GM12891 (cell line): ENCODE measurements at regions not wholly inside any gene's neighbourhood (a gene's known extent, or its start where the extent isn't known, plus 50 kb on each side); places are given as distances from the start of the nearest gene placed in this dataset.

Source experiments
- POLR2A ChIP-seq: IDR thresholded peaks from 2 replicates; pipeline ENCODE4 v1.6.1; 2011; ENCODE audit warnings: low read depth, low read length, control low read depth
- POU2F2 ChIP-seq: IDR thresholded peaks from 2 replicates; pipeline ENCODE4 v1.6.1; 2011; ENCODE audit warnings: low read depth, mild to moderate bottlenecking, control low read depth, low read length, moderate library complexity
- TAF1 ChIP-seq: IDR thresholded peaks from 2 replicates; pipeline ENCODE4 v1.6.1; 2011; ENCODE audit warnings: low read depth, low read length, control low read depth

DNA sequence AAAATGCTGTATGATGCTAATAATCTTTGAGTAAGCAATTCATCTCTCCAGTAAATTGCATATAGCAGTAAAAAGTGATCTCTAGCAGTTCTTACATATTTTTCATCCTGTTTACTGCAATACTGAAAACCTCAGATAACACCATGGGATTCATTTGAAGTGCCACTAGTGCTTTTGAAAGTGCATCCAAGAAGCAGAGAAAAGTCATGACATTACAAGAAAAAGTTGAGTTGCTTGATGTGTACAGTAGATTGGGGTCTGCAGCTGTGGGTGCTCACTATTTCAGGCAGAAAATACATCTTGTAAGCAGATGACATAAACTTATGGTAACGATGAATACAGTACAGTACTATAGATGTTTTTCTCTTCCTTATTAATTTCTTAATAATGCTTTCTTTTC, 1984.9 kb upstream of the LRRTM1 start:
- no peak for TF ChIP-seq POLR2A
- TF ChIP-seq POU2F2 = no peak
- TF ChIP-seq TAF1 = no peak
